HEK293 (cell line): ENCODE measurements at regions not wholly inside any gene's neighbourhood (a gene's known extent, or its start where the extent isn't known, plus 50 kb on each side); places are given as distances from the start of the nearest gene placed in this dataset.

Experiments
- BCL11A ChIP-seq: fragments of 450-650 bp; formaldehyde crosslinking; IDR thresholded peaks from 2 replicates; pipeline ENCODE4 v1.5.1; 2016; ENCODE audit warnings: low read depth, missing biosample characterization, missing genetic modification characterization
- CTCF ChIP-seq: fragments of 450-650 bp; formaldehyde crosslinking; IDR thresholded peaks from 2 replicates; pipeline ENCODE4 v1.5.1; 2016; ENCODE audit warnings: missing biosample characterization, missing genetic modification characterization
- ZNF624 ChIP-seq: fragments of 450-650 bp; formaldehyde crosslinking; IDR thresholded peaks from 2 replicates; pipeline ENCODE4 v1.5.1; 2017; ENCODE audit warnings: missing biosample characterization, missing genetic modification characterization
- ZNF670 ChIP-seq: fragments of 450-650 bp; formaldehyde crosslinking; IDR thresholded peaks from 2 replicates; pipeline ENCODE4 v1.5.1; 2016; ENCODE audit warnings: missing biosample characterization, missing genetic modification characterization, low read depth
- ZNF707 ChIP-seq: fragments of 450-650 bp; formaldehyde crosslinking; IDR thresholded peaks from 2 replicates; pipeline ENCODE4 v1.5.1; 2016; ENCODE audit warnings: missing biosample characterization, missing genetic modification characterization
- TF ChIP-seq, protein P1 (sequence below): fragments of 450-650 bp; formaldehyde crosslinking; IDR thresholded peaks from 2 replicates; pipeline ENCODE4 v1.5.1; 2016; ENCODE audit warnings: missing biosample characterization, missing genetic modification characterization
- TF ChIP-seq, protein P2 (sequence below): IDR thresholded peaks from 2 replicates; pipeline ENCODE4 v1.6.1; 2011; ENCODE audit warnings: mild to moderate bottlenecking, low read depth, low read length, borderline replicate concordance
- TF ChIP-seq, protein P3 (sequence below): fragments of 450-650 bp; formaldehyde crosslinking; IDR thresholded peaks from 2 replicates; pipeline ENCODE4 v1.5.1; 2016; ENCODE audit warnings: missing biosample characterization, missing genetic modification characterization, low read depth

- TF ChIP-seq CTCF (tag by site-specific recombination) (no peak), ZNF624 (no peak), BCL11A (tag by site-specific recombination) (no peak), ZNF707 (no peak), ZNF670 (tag by site-specific recombination) (no peak)
- TF ChIP-seq, protein P1, sequence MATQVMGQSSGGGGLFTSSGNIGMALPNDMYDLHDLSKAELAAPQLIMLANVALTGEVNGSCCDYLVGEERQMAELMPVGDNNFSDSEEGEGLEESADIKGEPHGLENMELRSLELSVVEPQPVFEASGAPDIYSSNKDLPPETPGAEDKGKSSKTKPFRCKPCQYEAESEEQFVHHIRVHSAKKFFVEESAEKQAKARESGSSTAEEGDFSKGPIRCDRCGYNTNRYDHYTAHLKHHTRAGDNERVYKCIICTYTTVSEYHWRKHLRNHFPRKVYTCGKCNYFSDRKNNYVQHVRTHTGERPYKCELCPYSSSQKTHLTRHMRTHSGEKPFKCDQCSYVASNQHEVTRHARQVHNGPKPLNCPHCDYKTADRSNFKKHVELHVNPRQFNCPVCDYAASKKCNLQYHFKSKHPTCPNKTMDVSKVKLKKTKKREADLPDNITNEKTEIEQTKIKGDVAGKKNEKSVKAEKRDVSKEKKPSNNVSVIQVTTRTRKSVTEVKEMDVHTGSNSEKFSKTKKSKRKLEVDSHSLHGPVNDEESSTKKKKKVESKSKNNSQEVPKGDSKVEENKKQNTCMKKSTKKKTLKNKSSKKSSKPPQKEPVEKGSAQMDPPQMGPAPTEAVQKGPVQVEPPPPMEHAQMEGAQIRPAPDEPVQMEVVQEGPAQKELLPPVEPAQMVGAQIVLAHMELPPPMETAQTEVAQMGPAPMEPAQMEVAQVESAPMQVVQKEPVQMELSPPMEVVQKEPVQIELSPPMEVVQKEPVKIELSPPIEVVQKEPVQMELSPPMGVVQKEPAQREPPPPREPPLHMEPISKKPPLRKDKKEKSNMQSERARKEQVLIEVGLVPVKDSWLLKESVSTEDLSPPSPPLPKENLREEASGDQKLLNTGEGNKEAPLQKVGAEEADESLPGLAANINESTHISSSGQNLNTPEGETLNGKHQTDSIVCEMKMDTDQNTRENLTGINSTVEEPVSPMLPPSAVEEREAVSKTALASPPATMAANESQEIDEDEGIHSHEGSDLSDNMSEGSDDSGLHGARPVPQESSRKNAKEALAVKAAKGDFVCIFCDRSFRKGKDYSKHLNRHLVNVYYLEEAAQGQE (tag by site-specific recombination): no peak
- TF ChIP-seq, protein P2, sequence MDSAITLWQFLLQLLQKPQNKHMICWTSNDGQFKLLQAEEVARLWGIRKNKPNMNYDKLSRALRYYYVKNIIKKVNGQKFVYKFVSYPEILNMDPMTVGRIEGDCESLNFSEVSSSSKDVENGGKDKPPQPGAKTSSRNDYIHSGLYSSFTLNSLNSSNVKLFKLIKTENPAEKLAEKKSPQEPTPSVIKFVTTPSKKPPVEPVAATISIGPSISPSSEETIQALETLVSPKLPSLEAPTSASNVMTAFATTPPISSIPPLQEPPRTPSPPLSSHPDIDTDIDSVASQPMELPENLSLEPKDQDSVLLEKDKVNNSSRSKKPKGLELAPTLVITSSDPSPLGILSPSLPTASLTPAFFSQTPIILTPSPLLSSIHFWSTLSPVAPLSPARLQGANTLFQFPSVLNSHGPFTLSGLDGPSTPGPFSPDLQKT: no peak
- TF ChIP-seq, protein P3, sequence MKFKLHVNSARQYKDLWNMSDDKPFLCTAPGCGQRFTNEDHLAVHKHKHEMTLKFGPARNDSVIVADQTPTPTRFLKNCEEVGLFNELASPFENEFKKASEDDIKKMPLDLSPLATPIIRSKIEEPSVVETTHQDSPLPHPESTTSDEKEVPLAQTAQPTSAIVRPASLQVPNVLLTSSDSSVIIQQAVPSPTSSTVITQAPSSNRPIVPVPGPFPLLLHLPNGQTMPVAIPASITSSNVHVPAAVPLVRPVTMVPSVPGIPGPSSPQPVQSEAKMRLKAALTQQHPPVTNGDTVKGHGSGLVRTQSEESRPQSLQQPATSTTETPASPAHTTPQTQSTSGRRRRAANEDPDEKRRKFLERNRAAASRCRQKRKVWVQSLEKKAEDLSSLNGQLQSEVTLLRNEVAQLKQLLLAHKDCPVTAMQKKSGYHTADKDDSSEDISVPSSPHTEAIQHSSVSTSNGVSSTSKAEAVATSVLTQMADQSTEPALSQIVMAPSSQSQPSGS (tag by site-specific recombination): no peak
These were observed 205.2 kb upstream of the ZNF608 start for GRCh38 chr5:124951661-124952060.
